ENCODE measurements at regions not wholly inside any gene's neighbourhood (a gene's known extent, or its start where the extent isn't known, plus 50 kb on each side); places are given as distances from the start of the nearest gene placed in this dataset.

DNA sequence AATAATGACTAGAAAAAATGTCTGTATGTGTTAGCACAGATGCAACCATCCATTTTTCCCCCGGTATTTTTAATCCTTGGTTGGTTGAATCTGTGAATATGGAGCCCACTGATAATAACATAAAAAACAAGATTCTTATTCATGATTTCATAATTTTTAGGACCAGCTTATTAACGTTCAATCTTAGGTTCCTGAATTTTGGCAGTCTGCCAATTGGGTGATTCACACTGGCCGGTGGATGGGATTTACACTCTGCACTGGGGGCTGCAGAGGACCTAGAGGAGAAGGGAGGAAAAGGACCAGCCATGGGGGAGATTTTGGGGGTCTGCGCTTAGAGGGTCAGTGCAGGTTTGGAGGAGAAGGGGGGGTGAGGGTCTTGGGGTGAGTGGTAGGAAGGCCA, 327.9 kb downstream of the ACTR3B start:
- no peak for TF ChIP-seq EZH2phosphoT487 (IDR thresholded peaks at IDR 0.05)
- TF ChIP-seq, protein P1, sequence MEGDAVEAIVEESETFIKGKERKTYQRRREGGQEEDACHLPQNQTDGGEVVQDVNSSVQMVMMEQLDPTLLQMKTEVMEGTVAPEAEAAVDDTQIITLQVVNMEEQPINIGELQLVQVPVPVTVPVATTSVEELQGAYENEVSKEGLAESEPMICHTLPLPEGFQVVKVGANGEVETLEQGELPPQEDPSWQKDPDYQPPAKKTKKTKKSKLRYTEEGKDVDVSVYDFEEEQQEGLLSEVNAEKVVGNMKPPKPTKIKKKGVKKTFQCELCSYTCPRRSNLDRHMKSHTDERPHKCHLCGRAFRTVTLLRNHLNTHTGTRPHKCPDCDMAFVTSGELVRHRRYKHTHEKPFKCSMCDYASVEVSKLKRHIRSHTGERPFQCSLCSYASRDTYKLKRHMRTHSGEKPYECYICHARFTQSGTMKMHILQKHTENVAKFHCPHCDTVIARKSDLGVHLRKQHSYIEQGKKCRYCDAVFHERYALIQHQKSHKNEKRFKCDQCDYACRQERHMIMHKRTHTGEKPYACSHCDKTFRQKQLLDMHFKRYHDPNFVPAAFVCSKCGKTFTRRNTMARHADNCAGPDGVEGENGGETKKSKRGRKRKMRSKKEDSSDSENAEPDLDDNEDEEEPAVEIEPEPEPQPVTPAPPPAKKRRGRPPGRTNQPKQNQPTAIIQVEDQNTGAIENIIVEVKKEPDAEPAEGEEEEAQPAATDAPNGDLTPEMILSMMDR (IDR thresholded peaks at IDR 0.05) = no peak

Data from neural progenitor cell (in vitro differentiated cells).